ENCODE measurements at regions not wholly inside any gene's neighbourhood (a gene's known extent, or its start where the extent isn't known, plus 50 kb on each side); places are given as distances from the start of the nearest gene placed in this dataset.

DNA sequence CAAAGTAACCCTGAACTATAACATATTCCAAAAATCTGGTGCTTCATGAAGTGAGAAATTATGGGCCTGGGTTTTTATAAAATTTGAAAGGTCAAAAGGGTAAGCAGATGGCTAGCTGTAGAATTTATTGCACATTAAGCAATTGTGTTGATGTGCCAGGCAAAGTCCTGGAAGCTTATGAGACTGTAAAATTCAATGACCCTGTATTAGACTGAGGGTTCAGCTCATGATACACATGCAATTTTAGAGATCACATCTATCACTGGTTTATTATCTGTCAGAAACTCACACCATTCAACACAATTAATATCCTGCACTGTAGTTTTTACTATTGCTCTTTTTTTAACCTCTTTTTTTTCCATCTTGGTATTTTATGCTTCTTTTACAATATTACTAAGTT, 1162.6 kb upstream of the SLC39A10 start:
- Histone ChIP-seq H3K4me1 (no peaks in the 10 kb centered on the region), H3K36me3 (no peaks in the 10 kb centered on the region), H3K4me3 (no peak overlapping the region), H3K9me3 (no peaks in the 10 kb centered on the region), H3K27ac (no peak overlapping the region), H3K27me3 (replicated peaks in 1 of 7) (no peaks in the 10 kb centered on the region)
- DNase-seq, result no peak
- intact Hi-C loops (cut with DNase I; ENCODE audit: low total_unique reads), result no loop called here
- TF ChIP-seq, protein P1, sequence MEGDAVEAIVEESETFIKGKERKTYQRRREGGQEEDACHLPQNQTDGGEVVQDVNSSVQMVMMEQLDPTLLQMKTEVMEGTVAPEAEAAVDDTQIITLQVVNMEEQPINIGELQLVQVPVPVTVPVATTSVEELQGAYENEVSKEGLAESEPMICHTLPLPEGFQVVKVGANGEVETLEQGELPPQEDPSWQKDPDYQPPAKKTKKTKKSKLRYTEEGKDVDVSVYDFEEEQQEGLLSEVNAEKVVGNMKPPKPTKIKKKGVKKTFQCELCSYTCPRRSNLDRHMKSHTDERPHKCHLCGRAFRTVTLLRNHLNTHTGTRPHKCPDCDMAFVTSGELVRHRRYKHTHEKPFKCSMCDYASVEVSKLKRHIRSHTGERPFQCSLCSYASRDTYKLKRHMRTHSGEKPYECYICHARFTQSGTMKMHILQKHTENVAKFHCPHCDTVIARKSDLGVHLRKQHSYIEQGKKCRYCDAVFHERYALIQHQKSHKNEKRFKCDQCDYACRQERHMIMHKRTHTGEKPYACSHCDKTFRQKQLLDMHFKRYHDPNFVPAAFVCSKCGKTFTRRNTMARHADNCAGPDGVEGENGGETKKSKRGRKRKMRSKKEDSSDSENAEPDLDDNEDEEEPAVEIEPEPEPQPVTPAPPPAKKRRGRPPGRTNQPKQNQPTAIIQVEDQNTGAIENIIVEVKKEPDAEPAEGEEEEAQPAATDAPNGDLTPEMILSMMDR (IDR thresholded peaks at IDR 0.05 in 8 of 11, conservative IDR thresholded peaks at IDR 0.05 in 3 of 11), result no peak
- TF ChIP-seq POLR2A (IDR thresholded peaks at IDR 0.05), result no peak
- no peak for TF ChIP-seq POLR2AphosphoS5 (IDR thresholded peaks at IDR 0.05)

DNA sequence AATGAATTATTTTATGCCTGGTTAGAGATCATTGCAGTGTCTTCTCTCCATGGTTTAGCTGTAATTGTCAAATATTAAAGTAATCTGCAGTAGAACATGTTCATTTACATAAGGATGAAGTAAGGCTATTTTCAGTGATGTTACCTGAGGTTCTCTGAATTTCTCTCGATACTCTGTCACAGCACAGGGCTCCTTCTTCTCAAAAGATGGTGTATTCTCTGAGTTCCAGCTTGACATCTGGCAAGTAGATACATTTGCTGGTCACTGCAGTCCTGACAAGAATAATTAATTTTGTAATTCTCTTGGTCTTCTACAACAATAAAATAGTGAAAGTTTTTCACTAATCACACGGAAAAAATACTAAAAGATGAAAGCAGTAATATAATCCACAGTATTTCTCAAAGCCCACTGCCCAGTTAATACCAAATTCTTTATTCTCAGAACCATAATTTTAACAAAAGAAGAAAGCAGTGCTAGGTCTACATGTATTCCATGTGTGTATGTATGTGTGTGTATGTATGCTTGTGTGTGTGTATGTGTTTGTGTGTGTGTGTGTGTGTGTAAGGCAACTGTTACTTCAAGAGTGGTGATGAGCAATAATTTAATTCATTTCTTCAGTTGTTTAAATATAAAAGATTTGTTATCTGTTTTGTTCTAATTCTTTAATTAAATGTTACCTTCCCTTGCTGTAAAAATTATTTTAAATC, 1165.5 kb upstream of the SLC39A10 start:
- 75 to 92% (median 84%) methylated on average over 2 of the region's 2 CpGs for WGBS, 5 donors
- no peaks in the 10 kb centered on the region for H3K9me3 ChIP-seq
- no peak for TF ChIP-seq POLR2AphosphoS5 (IDR thresholded peaks at IDR 0.05)
- TF ChIP-seq POLR2A (IDR thresholded peaks at IDR 0.05), result no peak
- TF ChIP-seq, protein P1 (IDR thresholded peaks at IDR 0.05 in 8 of 11, conservative IDR thresholded peaks at IDR 0.05 in 3 of 11), result no peak
- intact Hi-C loops (cut with DNase I; ENCODE audit: low total_unique reads), result no loop called here
- H3K27ac ChIP-seq, result no peak overlapping the region
- no peak for DNase-seq
- H3K36me3 ChIP-seq, result no peaks in the 10 kb centered on the region
- H3K27me3 ChIP-seq (replicated peaks in 1 of 7), result no peaks in the 10 kb centered on the region
- H3K4me3 ChIP-seq, result no peak overlapping the region
- no peaks in the 10 kb centered on the region for H3K4me1 ChIP-seq

DNA sequence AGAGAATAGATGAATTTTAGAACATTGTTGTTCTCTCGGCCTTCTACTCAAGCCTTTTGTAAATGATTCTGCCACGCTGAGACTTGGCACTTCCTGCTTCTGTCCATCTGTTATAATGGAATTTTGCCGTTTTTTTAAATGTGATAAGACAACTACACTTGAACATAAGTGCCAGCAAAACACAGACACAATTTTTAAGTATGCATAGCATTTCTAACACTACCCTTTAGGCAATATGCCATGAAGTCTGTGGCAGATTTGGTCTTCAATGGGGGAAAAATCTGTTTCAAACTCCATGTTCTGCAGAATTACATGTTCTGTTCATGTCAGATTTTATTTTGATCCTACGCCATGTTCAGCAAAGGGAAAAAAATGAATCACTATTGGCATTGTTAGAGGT, 1170.7 kb upstream of the SLC39A10 start:
- Histone ChIP-seq H3K4me3 (no peak overlapping the region), H3K9me3 (no peaks in the 10 kb centered on the region), H3K27me3 (replicated peaks in 1 of 7) (no peaks in the 10 kb centered on the region), H3K36me3 (no peaks in the 10 kb centered on the region), H3K27ac (no peak overlapping the region), H3K4me1 (no peaks in the 10 kb centered on the region)
- TF ChIP-seq POLR2AphosphoS5 (IDR thresholded peaks at IDR 0.05) (no peak), POLR2A (IDR thresholded peaks at IDR 0.05) (no peak)
- TF ChIP-seq, protein P1 (IDR thresholded peaks at IDR 0.05 in 8 of 11, conservative IDR thresholded peaks at IDR 0.05 in 3 of 11), result no peak
- no peak for DNase-seq
- intact Hi-C loops (cut with DNase I; ENCODE audit: low total_unique reads), result no loop called here
- WGBS, 5 donors, result 62 to 80% (median 76%) methylated on average over 4 of the region's 4 CpGs

DNA sequence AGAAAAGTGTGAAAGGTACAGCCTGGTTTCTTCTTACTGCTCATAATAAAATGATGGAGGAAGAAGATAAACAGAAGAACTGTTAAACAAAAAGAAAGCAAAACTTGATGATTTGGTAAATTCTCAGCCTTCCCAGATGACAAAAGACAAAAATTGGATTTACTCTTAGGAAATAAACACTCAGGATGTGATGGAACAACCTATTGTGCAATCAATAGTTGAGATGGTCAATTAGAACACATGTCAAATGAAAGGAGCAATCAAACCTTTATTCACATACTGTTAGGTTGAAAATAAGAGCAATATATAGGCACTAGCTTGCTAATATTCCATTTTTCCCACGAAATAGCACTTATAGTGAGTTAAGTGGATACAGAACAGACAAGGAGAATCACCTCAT, 1174.0 kb upstream of the SLC39A10 start:
- no peaks in the 10 kb centered on the region for H3K36me3 ChIP-seq
- DNase-seq, result no peak
- H3K27me3 ChIP-seq (replicated peaks in 1 of 7), result no peaks in the 10 kb centered on the region
- no peak overlapping the region for H3K27ac ChIP-seq
- no peaks in the 10 kb centered on the region for H3K4me1 ChIP-seq
- TF ChIP-seq, protein P1 (IDR thresholded peaks at IDR 0.05 in 8 of 11, conservative IDR thresholded peaks at IDR 0.05 in 3 of 11), result no peak
- TF ChIP-seq POLR2AphosphoS5 (IDR thresholded peaks at IDR 0.05) (no peak), POLR2A (IDR thresholded peaks at IDR 0.05) (no peak)
- intact Hi-C loops (cut with DNase I; ENCODE audit: low total_unique reads), result no loop called here
- no peaks in the 10 kb centered on the region for H3K9me3 ChIP-seq
- WGBS, 5 donors, result 11 to 46% (median 25%) methylated on average over 1 of the region's 1 CpG
- no peak overlapping the region for H3K4me3 ChIP-seq

Data from spleen (tissue), 11 donors.